CD4-positive, alpha-beta memory T cell (primary cell): ENCODE measurements at regions not wholly inside any gene's neighbourhood (a gene's known extent, or its start where the extent isn't known, plus 50 kb on each side); places are given as distances from the start of the nearest gene placed in this dataset.

Source experiments
- CTCF ChIA-PET: fragments of 350-600 bp; sonication (Branson Sonifier 250); formaldehyde crosslinking; loops from one replicate; lab custom pipeline; 2021; ENCODE audit warnings: inconsistent platforms; ENCODE audit not compliant: partially characterized antibody; lab: Charles Lee
- POLR2A ChIA-PET: fragments of 350-600 bp; sonication (Branson Sonifier 250); formaldehyde crosslinking; loops from one replicate; lab custom pipeline; 2021; ENCODE audit not compliant: partially characterized antibody; lab: Charles Lee
- DNase-seq, 5 donors: peaks; one replicate each; pipeline versions ENCODE4 v3.0.0 to v3.0.0-alpha.2; 2020 to 2022; ENCODE audit warnings: mixed read lengths in 1 of 5
- H3K27ac ChIP-seq: one replicate; pipeline ENCODE4 v1.7.0; 2013; ENCODE audit warnings: low read depth, low read length
- H3K27me3 ChIP-seq: 2 replicates; pipeline ENCODE4 v1.7.0; 2013; ENCODE audit warnings: mild to moderate bottlenecking, low read length, moderate library complexity; ENCODE audit not compliant: insufficient read depth
- H3K36me3 ChIP-seq: 2 replicates; pipeline ENCODE4 v1.7.0; 2013; ENCODE audit warnings: mild to moderate bottlenecking, low read length, moderate library complexity; ENCODE audit not compliant: insufficient read depth
- H3K4me1 ChIP-seq: 2 replicates; pipeline ENCODE4 v1.7.0; 2013; ENCODE audit warnings: mild to moderate bottlenecking, low read length, moderate library complexity; ENCODE audit not compliant: insufficient read depth
- H3K4me3 ChIP-seq, 2 donors: one replicate each; pipeline ENCODE4 v1.7.0; 2013; ENCODE audit warnings: low read length in 2 of 2, mild to moderate bottlenecking in 1 of 2
- H3K9me3 ChIP-seq, 2 donors: one replicate each; pipeline ENCODE4 v1.7.0; 2013; ENCODE audit warnings: low read length in 2 of 2, control low read depth in 1 of 2; ENCODE audit not compliant: control insufficient read depth in 1 of 2
- H3K27ac Mint-ChIP-seq, 7 donors: one replicate each; pipeline ENCODE4 v1.8.0; 2020 to 2021; ENCODE audit warnings: mixed read lengths in 7 of 7, mild to moderate bottlenecking in 6 of 7, inconsistent platforms in 3 of 7, moderate library complexity in 3 of 7
- H3K27me3 Mint-ChIP-seq, 2 donors: one replicate each; pipeline ENCODE4 v1.8.0; 2020 to 2021; ENCODE audit warnings: mixed read lengths in 2 of 2
- H3K36me3 Mint-ChIP-seq, 2 donors: one replicate each; pipeline ENCODE4 v1.8.0; 2020 to 2021; ENCODE audit warnings: mixed read lengths in 2 of 2, inconsistent platforms in 1 of 2, mild to moderate bottlenecking in 1 of 2
- H3K4me1 Mint-ChIP-seq, 4 donors: one replicate each; pipeline ENCODE4 v1.8.0; 2020 to 2021; ENCODE audit warnings: mixed read lengths in 4 of 4, mild to moderate bottlenecking in 1 of 4
- H3K4me3 Mint-ChIP-seq, 8 donors: one replicate each; pipeline ENCODE4 v1.8.0; 2020 to 2021; ENCODE audit warnings: mixed read lengths in 8 of 8, mild to moderate bottlenecking in 7 of 8, moderate library complexity in 6 of 8, inconsistent platforms in 3 of 8
- H3K9me3 Mint-ChIP-seq, 8 donors: one replicate each; pipeline ENCODE4 v1.8.0; 2020 to 2021; ENCODE audit warnings: mixed read lengths in 8 of 8, mild to moderate bottlenecking in 5 of 8, inconsistent platforms in 3 of 8, moderate library complexity in 1 of 8
- intact Hi-C: fragments of 100-400 bp; cut with micrococcal nuclease; formaldehyde crosslinking; loops from one replicate; pipeline ENCODE4 v1.15.1; 2023

DNA sequence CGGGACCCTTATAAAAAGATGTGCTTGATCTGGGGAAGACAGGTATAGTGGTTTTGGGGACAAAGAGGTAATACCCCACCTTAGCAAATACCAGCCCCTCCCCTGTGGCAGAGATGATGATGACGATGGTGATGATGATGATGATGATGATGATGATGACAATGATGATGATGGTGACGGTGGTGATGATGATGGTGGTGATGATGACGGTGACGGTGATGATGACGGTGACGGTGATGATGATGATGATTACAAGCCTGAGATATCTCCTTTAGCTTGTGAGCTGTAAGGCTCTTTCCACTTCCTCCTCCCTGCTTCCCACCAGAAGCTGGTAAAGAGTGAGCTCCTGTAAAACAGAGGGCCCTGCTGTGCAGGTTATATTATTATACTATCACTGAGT is 89.5 kb upstream of the TMEM45B start:
- CTCF ChIA-PET: interaction anchor here (0.9 to 1.5 kb wide), 2 partner anchors 11 to 406 kb away, joined by 3 to 4 read pairs; no protein-coding TSS in a partner anchor
- intact Hi-C loops: no loop called here
- POLR2A ChIA-PET: no interaction called here
- Histone ChIP-seq H3K4me3 (no peak overlapping the region), H3K27ac (no peak overlapping the region), H3K36me3 (no peaks in the 10 kb centered on the region), H3K27me3 (no peaks in the 10 kb centered on the region), H3K9me3 (no peaks in the 10 kb centered on the region), H3K4me1 (peaks cover 10% of the 10 kb centered on the region)
- no peak for DNase-seq
- Mint-ChIP-seq H3K36me3 (peaks cover 2 to 11% of the 10 kb centered on the region in 2 donors), H3K9me3 (no peaks in the 10 kb centered on the region), H3K27ac (no peak overlapping the region), H3K4me3 (no peak overlapping the region), H3K4me1 (peaks cover 11 to 13% (median 12%) of the 10 kb centered on the region in 4 donors), H3K27me3 (no peaks in the 10 kb centered on the region)

DNA sequence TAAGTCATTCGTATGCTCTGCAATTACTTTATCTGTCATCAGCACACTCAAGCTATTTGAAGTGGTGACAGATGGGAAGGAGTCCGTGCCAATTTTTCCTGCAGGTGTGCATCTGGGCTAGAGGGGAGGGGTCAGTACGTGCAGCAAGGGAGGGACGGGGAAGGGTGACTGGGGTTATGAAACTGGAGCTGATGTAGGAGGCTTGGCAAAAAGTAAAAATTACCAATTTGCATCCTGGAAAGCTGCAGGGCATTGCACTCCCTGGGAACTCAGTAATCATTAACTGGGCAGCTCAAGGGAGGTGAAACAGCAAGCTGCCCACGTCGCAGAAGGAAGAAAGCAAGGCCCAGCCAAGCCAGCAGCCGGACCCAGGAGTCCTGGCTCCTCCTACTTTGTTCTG is 87.1 kb upstream of the TMEM45B start:
- H3K27ac ChIP-seq: no peak overlapping the region
- no peak for DNase-seq
- CTCF ChIA-PET: interaction anchor here (1.2 kb wide), 1 partner anchor 20 kb away, joined by 3 read pairs; no protein-coding TSS in a partner anchor
- Mint-ChIP-seq H3K36me3 (peaks cover 2 to 11% of the 10 kb centered on the region in 2 donors), H3K27ac (no peak overlapping the region), H3K4me1 (peaks cover 0 to 4% (median 1%) of the 10 kb centered on the region in 4 donors), H3K4me3 (no peak overlapping the region), H3K9me3 (no peaks in the 10 kb centered on the region), H3K27me3 (no peaks in the 10 kb centered on the region)
- no peaks in the 10 kb centered on the region for H3K9me3 ChIP-seq
- intact Hi-C loops: no loop called here
- no peaks in the 10 kb centered on the region for H3K36me3 ChIP-seq
- POLR2A ChIA-PET: no interaction called here
- no peaks in the 10 kb centered on the region for H3K4me1 ChIP-seq
- H3K4me3 ChIP-seq: no peak overlapping the region
- H3K27me3 ChIP-seq: no peaks in the 10 kb centered on the region

DNA sequence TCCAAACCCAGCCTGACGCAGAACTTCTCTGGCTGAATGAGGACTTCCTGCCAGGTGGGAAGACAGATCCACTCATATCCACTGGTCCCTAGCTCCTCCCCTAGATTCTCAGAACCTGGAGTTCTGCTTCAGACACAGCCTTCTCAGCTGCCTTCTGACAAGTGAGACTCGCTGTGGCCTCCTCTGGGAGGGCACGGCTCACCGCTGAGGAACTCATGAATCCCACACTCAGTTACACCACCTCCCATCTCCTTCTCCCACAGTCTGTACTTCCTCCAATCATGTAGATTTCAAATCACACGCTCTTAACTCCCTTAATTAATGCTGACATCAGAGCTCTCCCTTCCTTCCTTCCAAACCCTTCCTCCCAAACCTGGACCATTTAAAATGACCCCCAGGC is 86.4 kb upstream of the TMEM45B start:
- H3K4me3 Mint-ChIP-seq: no peak overlapping the region
- no peak overlapping the region for H3K27ac ChIP-seq
- no peak overlapping the region for H3K27ac Mint-ChIP-seq
- intact Hi-C loops: no loop called here
- peaks cover 2 to 11% of the 10 kb centered on the region in 2 donors for H3K36me3 Mint-ChIP-seq
- no peak for DNase-seq
- H3K4me3 ChIP-seq: no peak overlapping the region
- ChIA-PET CTCF (interaction anchor here (1.2 kb wide), 1 partner anchor 19 kb away, joined by 3 read pairs; no protein-coding TSS in a partner anchor), POLR2A (no interaction called here)
- H3K9me3 Mint-ChIP-seq: no peaks in the 10 kb centered on the region
- H3K4me1 Mint-ChIP-seq: peaks cover 0 to 2% (median under 1%) of the 10 kb centered on the region in 4 donors
- H3K27me3 Mint-ChIP-seq: no peaks in the 10 kb centered on the region
- no peaks in the 10 kb centered on the region for H3K27me3 ChIP-seq
- H3K4me1 ChIP-seq: no peaks in the 10 kb centered on the region
- H3K36me3 ChIP-seq: no peaks in the 10 kb centered on the region
- no peaks in the 10 kb centered on the region for H3K9me3 ChIP-seq

DNA sequence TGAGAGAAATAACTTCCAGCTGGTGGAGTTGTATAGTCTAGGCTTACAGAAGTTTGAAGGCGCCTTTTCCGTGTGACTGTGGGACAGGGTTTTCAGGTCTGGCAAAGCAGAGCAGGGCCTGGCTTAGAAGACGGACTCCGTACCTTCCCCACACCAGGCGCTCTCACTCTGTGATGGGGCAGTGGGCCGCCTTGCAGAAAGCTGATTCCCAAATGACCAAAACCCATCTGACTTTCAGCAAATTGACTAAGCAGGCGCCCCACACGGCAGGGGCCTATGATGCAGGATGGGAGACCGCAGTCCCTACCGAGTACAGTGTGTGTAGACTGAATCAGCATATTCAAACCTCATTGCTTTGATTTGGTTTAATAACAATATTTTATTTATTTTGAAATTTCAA is 85.8 kb upstream of the TMEM45B start:
- Histone ChIP-seq H3K27me3 (no peaks in the 10 kb centered on the region), H3K4me3 (no peak overlapping the region), H3K4me1 (no peaks in the 10 kb centered on the region), H3K27ac (no peak overlapping the region), H3K36me3 (no peaks in the 10 kb centered on the region), H3K9me3 (no peaks in the 10 kb centered on the region)
- CTCF ChIA-PET: interaction anchor here (1.0 kb wide), 1 partner anchor 20 kb away, joined by 6 read pairs; no protein-coding TSS in a partner anchor
- DNase-seq: no peak
- POLR2A ChIA-PET: no interaction called here
- H3K4me1 Mint-ChIP-seq: peaks cover 0 to 2% (median under 1%) of the 10 kb centered on the region in 4 donors
- no peak overlapping the region for H3K4me3 Mint-ChIP-seq
- H3K27ac Mint-ChIP-seq: no peak overlapping the region
- H3K9me3 Mint-ChIP-seq: no peaks in the 10 kb centered on the region
- peaks cover 2 to 11% of the 10 kb centered on the region in 2 donors for H3K36me3 Mint-ChIP-seq
- intact Hi-C loops: no loop called here
- no peaks in the 10 kb centered on the region for H3K27me3 Mint-ChIP-seq

DNA sequence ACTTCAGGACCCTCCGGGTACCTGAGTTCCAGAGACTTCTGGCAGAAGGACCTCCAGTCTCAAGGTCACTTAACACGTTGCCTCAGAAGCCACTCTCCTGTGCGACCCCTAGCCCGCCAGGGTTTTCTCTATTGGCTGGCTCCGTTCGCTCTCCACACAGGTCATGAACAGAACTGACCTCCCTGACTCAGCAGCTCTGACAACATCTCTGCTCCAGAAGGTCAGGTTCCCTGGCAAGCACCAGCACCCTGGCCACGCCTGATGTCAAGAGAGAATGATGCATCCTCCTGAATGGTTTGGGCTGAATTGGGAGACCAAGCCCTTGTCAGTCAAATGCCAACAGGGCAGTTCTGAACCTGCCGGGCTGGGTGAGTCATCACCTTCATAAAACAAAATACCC is 84.3 kb upstream of the TMEM45B start:
- no peak overlapping the region for H3K4me3 ChIP-seq
- intact Hi-C loops: no loop called here
- no peaks in the 10 kb centered on the region for H3K9me3 ChIP-seq
- Mint-ChIP-seq H3K27me3 (no peaks in the 10 kb centered on the region), H3K9me3 (no peaks in the 10 kb centered on the region), H3K27ac (no peak overlapping the region), H3K4me3 (no peak overlapping the region), H3K4me1 (peaks cover 0 to 1% (median 0%) of the 10 kb centered on the region in 4 donors), H3K36me3 (peaks cover 0 to 6% of the 10 kb centered on the region in 2 donors)
- no peaks in the 10 kb centered on the region for H3K27me3 ChIP-seq
- H3K27ac ChIP-seq: no peak overlapping the region
- no peak for DNase-seq
- CTCF ChIA-PET: no interaction called here
- no peaks in the 10 kb centered on the region for H3K4me1 ChIP-seq
- H3K36me3 ChIP-seq: no peaks in the 10 kb centered on the region
- POLR2A ChIA-PET: no interaction called here

DNA sequence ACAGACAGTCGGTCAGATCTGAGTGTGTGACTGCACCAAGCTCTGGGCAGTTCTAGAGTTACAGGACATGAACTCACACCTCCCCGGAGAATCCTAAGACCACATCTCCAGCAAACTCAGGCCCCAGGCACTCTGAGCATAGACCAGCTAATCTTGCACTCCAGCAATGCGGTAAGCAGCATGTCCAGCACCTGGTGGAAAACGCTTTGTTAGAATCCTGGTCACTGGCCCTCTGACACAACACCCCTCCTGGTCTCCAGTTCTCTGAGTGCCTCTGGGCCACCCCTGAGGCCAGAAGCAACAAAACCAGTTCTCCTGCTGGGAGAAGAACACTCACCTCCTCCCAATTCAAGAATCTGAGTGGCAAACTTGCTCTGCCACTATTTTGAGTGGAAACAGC is 82.7 kb upstream of the TMEM45B start:
- H3K9me3 Mint-ChIP-seq: no peaks in the 10 kb centered on the region
- intact Hi-C loops: no loop called here
- H3K9me3 ChIP-seq: no peaks in the 10 kb centered on the region
- peaks cover 0 to 4% (median under 1%) of the 10 kb centered on the region in 4 donors for H3K4me1 Mint-ChIP-seq
- H3K27ac ChIP-seq: no peak overlapping the region
- POLR2A ChIA-PET: no interaction called here
- peaks cover 0 to 2% of the 10 kb centered on the region in 2 donors for H3K27me3 Mint-ChIP-seq
- H3K36me3 ChIP-seq: no peaks in the 10 kb centered on the region
- H3K27me3 ChIP-seq: no peaks in the 10 kb centered on the region
- no peak overlapping the region for H3K4me3 Mint-ChIP-seq
- H3K27ac Mint-ChIP-seq: no peak overlapping the region
- CTCF ChIA-PET: no interaction called here
- H3K4me3 ChIP-seq: no peak overlapping the region
- DNase-seq: no peak
- peaks cover 0 to 4% of the 10 kb centered on the region in 2 donors for H3K36me3 Mint-ChIP-seq
- no peaks in the 10 kb centered on the region for H3K4me1 ChIP-seq

DNA sequence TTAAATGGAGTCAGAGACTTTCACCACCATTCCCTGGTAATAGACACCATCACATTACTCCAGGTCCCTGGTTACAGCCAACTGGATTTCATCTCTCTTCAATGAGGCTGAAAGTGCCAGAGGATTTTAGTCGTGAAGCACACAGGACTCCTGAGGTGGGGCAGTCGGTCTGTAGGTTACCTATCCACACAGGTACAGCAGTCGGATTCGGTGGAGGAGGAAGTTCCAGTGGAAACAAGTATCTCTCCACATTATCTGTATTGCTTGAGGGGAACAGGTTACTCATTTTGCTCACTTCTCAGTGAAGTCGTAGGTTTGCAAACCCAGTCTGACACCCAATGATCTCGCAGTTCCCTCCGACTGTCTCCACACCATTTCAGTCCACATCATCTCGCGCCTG is 82.3 kb upstream of the TMEM45B start:
- CTCF ChIA-PET: no interaction called here
- Mint-ChIP-seq H3K36me3 (peaks cover 0 to 4% of the 10 kb centered on the region in 2 donors), H3K4me3 (no peak overlapping the region), H3K27me3 (peaks cover 0 to 2% of the 10 kb centered on the region in 2 donors), H3K4me1 (peaks cover 0 to 4% (median under 1%) of the 10 kb centered on the region in 4 donors), H3K27ac (no peak overlapping the region), H3K9me3 (no peaks in the 10 kb centered on the region)
- DNase-seq: no peak
- no peak overlapping the region for H3K4me3 ChIP-seq
- no peaks in the 10 kb centered on the region for H3K36me3 ChIP-seq
- H3K27me3 ChIP-seq: no peaks in the 10 kb centered on the region
- H3K27ac ChIP-seq: no peak overlapping the region
- no peaks in the 10 kb centered on the region for H3K4me1 ChIP-seq
- POLR2A ChIA-PET: no interaction called here
- H3K9me3 ChIP-seq: no peaks in the 10 kb centered on the region
- intact Hi-C loops: no loop called here
